Activated CD4-positive, alpha-beta T cell treated with anti-CD3 and anti-CD28 coated beads for 4 hours (primary cell): ENCODE measurements at regions not wholly inside any gene's neighbourhood (a gene's known extent, or its start where the extent isn't known, plus 50 kb on each side); places are given as distances from the start of the nearest gene placed in this dataset.
"Not testable (repeated sequence)": the region's sequence is repeated elsewhere in the genome, so short reads cannot be mapped to it uniquely, and the experiment has no call there.

ENCODE experiments used
- DNase-seq, 2 donors: peaks; one replicate each; pipeline ENCODE4 v3.0.0-alpha.2; 2020

DNA sequence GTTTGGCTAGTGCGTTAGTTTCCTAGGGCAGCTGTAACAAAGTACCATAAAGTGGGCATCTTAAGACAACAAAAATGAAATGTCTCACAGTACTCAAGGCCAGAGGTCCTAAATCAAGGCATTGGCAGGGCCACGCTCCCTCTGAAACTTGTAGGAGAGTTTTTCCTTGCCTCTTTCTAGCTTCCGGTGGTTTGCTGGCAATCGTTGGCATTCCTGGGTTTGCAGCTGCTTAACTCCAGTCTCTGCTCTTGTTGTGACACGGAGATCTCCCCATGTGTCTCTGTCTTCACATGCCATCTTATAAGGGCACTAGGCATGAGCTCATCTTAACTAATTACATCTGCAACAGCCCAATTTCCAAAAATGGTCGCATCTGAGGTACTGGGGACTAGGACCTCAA lies 362.0 kb upstream of the BOD1L1 start:
- DNase-seq, result no peak

DNA sequence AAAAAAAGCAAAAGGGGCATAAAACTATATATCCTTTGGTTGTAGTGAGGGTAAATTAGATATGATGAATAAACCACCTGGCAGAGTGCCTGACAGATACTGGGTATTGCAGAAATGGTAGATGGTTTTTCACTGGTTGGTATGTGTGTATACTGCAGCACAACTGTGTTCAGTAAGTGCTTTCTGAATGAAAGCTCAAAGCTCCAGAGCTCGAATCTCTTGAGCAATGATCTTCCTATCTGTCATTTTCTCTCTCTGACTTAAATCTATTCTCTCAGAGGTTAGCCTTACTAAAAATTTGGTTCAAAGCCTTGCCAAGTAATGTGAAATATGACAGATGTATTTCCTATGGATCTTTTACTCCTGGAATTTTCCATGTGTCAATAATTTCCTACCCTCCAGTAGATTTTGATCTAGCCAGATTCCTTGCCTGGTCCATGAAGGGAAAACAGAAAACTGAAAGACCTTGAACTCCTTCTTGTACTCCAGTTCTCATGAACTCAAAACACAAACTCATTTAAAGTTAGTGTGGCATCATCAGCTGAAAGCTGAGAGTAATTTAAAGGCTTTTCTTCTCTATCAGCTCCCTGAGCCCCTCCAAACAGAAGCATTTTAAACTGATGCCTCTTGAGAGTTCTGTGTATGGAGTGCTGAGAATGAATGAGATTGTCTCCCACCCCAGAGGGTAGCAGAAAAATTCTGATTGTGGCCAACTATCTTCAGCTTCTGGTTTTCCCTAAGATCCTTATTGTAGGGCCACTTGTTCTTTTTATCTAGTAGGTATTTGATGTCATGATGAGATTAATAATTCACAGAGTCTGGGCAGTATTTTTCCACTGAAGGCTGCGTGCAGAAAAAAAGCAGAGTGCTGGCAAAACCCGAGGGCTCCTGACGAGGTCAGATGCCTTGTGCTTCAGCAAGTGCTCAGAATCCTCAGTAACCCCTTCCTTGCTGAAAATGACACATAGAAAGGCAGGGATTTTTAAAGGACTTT lies 363.4 kb upstream of the BOD1L1 start:
- DNase-seq, result no peak

GRCh38 chr4:13992041-13992440 lies 364.5 kb upstream of the BOD1L1 start:
- no peak for DNase-seq

GRCh38 chr4:13992975-13993520 lies 365.5 kb upstream of the BOD1L1 start:
- DNase-seq, result no peak

- no peak for DNase-seq
Observed at GRCh38 chr4:13994016-13994415, 366.5 kb upstream of the BOD1L1 start.

- DNase-seq, result no peak
Observed at GRCh38 chr4:13998850-13999445, 371.4 kb upstream of the BOD1L1 start.

DNA sequence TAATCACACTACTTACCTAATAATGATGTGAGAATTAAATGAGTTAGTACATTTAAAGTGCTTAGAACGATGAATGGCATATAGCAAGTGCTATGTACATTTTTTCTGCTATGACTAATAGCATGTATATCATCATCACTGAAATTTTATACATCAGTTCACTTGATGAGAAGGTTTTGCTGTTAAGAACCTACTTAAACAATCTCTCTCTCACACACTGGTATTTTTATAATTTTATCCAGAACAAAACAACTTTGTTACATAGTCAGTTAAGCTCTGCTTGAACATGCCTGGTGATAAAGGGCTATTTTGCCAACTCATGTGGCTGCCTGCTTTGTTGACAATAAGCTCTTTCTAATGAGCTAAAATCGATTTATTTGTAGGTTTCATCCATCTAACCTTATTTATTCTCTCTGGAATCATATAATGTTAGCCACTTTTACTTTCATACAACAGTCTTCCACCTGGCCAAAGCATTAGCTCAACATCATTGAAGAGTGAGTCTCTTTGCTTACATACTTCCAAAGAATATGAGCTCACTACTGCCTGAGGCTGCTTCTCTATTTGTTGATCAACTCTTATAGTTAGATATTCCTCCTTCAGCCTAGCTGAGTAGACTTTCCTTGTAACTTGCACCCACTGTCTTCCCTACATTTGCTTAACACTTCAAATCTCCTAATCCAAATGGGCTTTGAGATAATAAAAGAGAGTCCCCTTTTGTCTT lies 372.7 kb upstream of the BOD1L1 start:
- DNase-seq, result no peak

- DNase-seq, result not testable (repeated sequence)
Observed at GRCh38 chr4:14002331-14002730, 374.8 kb upstream of the BOD1L1 start.

DNA sequence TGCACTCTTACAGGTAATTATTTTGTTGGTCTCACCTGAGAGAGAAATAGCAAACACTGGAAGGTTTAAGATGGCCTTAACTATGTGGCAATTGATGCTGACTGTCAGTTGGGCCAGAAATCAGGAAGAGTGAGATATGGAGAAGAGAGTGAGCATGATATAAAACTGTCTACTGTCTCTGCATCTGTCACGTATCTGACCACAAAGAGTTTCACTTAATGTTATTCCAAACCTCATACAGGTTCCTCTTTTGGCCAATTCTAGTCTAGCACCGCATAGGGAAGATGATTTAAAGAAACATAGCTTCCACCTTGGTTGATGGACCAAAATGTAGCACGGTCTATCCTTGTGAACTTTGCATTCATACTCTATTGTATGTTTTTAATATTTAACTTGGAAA lies 381.0 kb upstream of the BOD1L1 start:
- DNase-seq, result no peak

GRCh38 chr4:14018191-14018853 lies 390.8 kb upstream of the BOD1L1 start:
- DNase-seq, result no peak

- DNase-seq, result no peak
Observed at GRCh38 chr4:14022456-14022855, 394.9 kb upstream of the BOD1L1 start.

- DNase-seq, result no peak
Observed at GRCh38 chr4:14023036-14023435, 395.5 kb upstream of the BOD1L1 start.

DNA sequence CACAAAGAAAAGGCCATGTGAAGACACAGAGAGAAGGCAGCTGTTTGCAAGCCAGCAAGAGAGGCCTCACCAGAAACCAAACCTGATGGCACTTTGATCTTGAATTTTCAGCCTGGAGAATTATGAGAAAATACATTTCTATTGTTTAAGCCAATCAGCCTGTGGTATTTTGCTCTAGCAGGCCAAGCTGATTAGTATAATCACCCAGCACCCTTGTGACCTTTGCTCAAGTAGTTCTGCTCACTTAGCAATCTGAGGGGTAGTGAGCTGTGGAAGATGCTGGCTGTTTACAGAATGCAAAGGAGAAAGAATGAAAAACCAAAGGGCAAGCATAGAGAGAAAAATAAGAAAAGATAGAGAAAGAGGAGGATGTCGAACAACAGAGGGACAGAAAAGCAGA lies 396.4 kb upstream of the BOD1L1 start:
- DNase-seq, result no peak

DNA sequence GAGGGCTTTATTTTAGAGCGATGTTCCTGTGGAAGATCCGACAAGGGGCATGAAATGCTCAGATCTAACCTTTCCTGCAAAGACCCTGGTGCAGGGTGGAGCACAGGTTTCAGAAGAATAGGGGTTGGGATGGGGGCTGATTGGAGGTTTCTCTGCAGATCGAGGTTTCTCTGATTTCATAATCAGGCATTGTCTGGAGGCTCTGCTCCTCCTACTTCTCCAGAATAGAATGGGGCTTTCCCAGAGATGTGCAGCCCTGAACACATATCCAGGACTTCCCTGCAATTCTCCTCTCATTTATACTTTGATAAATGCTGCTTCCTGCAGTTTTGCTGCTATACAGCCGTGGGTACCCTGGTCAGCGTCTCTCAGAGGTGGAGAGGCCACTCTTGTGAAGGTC lies 397.6 kb upstream of the BOD1L1 start:
- DNase-seq, result no peak

GRCh38 chr4:14025891-14026290 lies 398.4 kb upstream of the BOD1L1 start:
- no peak for DNase-seq

GRCh38 chr4:14028862-14029261 lies 401.3 kb upstream of the BOD1L1 start:
- DNase-seq, result no peak

DNA sequence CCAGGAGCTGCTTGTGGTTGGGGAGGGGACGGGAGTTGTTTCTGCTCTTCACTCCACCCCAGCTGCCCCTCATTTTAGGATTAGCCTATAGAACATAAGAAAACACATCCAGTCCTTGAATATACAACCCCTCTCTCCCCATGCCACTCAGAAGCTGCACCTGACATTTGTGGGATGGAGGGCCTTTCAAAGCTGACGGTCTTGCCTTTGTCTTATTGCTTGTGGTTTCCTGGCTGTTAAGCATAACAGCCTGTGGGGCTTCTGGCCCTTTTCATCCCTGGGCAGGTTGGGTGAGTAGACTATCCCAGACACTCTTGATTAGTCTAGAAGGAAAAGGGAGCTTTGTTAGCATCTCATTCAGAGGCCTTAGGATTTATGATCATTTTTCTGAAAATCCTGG lies 407.6 kb upstream of the BOD1L1 start:
- no peak for DNase-seq

- no peak for DNase-seq
Observed at GRCh38 chr4:14043203-14043602, 415.7 kb upstream of the BOD1L1 start.

- no peak for DNase-seq
Observed at GRCh38 chr4:14046642-14047041, 419.1 kb upstream of the BOD1L1 start.

DNA sequence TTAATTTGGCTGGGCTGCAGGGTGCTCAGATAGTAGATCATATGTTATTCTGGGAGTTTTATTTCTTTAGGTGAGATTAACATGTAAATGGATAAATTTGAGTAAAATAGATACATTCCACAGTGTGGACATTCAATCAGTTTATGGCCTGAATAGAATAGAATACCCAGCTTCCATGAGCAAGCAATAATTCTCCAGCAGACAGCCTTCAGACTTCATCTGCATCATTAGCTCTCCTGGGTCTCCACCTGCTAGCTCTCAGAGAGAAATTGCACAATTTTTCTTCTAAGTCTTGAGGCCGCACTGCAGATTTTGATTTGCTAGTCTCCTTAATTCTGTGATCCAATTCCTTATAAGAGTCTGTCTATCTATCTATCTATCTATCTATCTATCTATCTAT lies 420.3 kb upstream of the BOD1L1 start:
- no peak for DNase-seq

- no peak for DNase-seq
Observed at GRCh38 chr4:14049946-14050345, 422.4 kb upstream of the BOD1L1 start.

DNA sequence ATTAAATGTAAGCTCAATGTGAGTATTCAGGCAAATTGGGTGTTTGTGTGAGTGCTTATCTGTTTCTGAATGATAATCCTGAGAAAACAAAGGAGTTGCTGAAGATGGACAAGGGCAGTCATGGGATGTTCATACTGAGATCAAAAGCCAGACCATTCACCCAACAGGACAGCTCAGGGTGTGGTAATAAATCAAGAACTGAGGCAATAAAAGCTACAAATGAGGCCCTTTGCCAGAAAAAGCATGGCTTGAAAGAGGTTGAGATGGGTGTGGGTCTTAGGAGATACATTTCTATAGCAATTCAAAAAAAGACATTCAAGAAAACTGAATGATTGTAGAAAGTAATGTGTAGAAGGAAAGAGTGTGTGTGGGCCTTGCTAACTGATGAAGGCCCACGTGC lies 425.8 kb upstream of the BOD1L1 start:
- DNase-seq, result no peak

DNA sequence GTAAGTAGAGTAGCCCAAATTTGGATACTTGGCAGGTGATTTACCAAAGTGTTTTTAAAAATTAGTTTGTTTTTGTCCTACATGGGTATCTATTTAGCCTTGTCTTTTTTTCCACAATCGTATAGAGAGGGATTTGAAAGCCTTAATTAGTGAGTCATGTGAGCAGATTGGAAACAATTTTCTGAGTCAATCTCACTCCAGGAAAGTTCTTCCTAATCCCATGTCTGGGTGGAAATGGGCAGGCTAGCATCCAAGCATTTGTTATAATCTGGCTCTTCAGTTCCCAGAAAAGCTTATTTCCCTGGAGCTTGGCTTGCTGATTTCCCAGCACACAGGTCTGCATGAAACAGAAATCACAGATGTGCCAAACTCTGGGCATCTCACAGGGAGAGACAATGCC lies 426.9 kb upstream of the BOD1L1 start:
- no peak for DNase-seq
